Heart left ventricle (tissue), 13 donors: ENCODE measurements at regions not wholly inside any gene's neighbourhood (a gene's known extent, or its start where the extent isn't known, plus 50 kb on each side); places are given as distances from the start of the nearest gene placed in this dataset.

Experiments
- POLR2A ChIP-seq, 2 donors: fragments of 450-650 bp; IDR thresholded peaks; one replicate each; pipeline ENCODE4 v1.6.1; 2017; ENCODE audit warnings: antibody characterized with exemption in 2 of 2, mild to moderate bottlenecking in 2 of 2, moderate library complexity in 2 of 2
- TF ChIP-seq, protein P1 (sequence below), 12 donors: fragments of 200-600 bp; sonication (generic) in 4 of 12; IDR thresholded peaks; one replicate each; pipeline versions ENCODE4 v1.5.0 to v1.8.0; 2018 to 2022; ENCODE audit warnings: antibody characterized with exemption in 12 of 12, mild to moderate bottlenecking in 5 of 12
- donor health status: ischemic (EF 13 %, LVEDD 7.1; RV severe dilation, severe dysfunction).
- donor health status: DM: no; HTN: yes; CAD: no.
- donor health status: DM: no; HTN: no; CAD: no.
- donor health status: ischemic (EF 25% LVEDD 6.9; RV normal size, moderate dysfunction).
- donor health status: ischemic (EF 25% LVEDD 5.7; RV mildly dilated, moderate dysfunction).
- donor health status: ischemic (EF 35%, LVEDD 5.7; RV mildly dilated, moderate dysfunction).
- donor health status: nonischemic (EF 11% LVEDD 7.7; RV severe dilation, severe dysfunction).
- donor health status: DM: yes; HTN: yes; CAD: no.
- donor health status: PGD.
- donor health status: ischemic (EF 29% LVEDD 5.4; RV normal size, mild dysfunction).
- donor health status: nonischemic (EF 23%, LVEDD 6.1; RV moderate dilation, normal function).

DNA sequence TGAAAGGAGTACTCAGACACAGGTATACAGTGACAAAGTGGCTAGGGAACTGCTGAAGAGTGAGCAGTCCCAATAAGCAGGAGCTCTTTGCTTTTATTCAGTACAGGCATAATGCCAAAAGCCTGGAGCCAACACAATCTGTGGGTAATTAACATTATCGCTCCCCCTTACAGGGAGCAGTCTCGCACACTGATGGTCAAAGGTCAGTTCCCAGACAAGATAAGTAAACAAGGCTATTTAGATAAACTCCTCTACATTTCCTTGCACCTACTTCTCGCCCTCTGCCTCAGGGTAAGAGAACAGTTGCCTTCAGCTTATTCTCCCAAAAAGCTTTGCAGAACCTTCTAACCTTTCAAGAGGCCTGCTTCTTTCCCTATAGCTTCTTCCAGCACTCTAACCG lies 73.9 kb upstream of the TAF9B start:
- TF ChIP-seq, protein P1, sequence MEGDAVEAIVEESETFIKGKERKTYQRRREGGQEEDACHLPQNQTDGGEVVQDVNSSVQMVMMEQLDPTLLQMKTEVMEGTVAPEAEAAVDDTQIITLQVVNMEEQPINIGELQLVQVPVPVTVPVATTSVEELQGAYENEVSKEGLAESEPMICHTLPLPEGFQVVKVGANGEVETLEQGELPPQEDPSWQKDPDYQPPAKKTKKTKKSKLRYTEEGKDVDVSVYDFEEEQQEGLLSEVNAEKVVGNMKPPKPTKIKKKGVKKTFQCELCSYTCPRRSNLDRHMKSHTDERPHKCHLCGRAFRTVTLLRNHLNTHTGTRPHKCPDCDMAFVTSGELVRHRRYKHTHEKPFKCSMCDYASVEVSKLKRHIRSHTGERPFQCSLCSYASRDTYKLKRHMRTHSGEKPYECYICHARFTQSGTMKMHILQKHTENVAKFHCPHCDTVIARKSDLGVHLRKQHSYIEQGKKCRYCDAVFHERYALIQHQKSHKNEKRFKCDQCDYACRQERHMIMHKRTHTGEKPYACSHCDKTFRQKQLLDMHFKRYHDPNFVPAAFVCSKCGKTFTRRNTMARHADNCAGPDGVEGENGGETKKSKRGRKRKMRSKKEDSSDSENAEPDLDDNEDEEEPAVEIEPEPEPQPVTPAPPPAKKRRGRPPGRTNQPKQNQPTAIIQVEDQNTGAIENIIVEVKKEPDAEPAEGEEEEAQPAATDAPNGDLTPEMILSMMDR (IDR thresholded peaks at IDR 0.05): no peak
- no peak for TF ChIP-seq POLR2A (IDR thresholded peaks at IDR 0.05)
